22Rv1 (cell line): ENCODE measurements at regions not wholly inside any gene's neighbourhood (a gene's known extent, or its start where the extent isn't known, plus 50 kb on each side); places are given as distances from the start of the nearest gene placed in this dataset.
"Not testable (repeated sequence)": the region's sequence is repeated elsewhere in the genome, so short reads cannot be mapped to it uniquely, and the experiment has no call there.

ENCODE experiments used
- H3K27ac ChIP-seq: fragments of 450-650 bp; 2 replicates; pipeline ENCODE4 v1.5.1; 2017
- CTCF ChIP-seq: fragments of 450-650 bp; IDR thresholded peaks from 2 replicates; pipeline ENCODE4 v1.5.1; 2017; ENCODE audit warnings: mild to moderate bottlenecking

GRCh38 chr2:87470381-87471380, 277.2 kb upstream of the PLGLB2 start:
- H3K27ac ChIP-seq = not testable (repeated sequence)

- not testable (repeated sequence) for H3K27ac ChIP-seq
Measured at GRCh38 chr2:87471478-87471877, 276.4 kb upstream of the PLGLB2 start.

- peak; percentile 28 for TF ChIP-seq CTCF
- H3K27ac ChIP-seq = not testable (repeated sequence)
Measured at GRCh38 chr2:87476223-87476872, 271.5 kb upstream of the PLGLB2 start.

GRCh38 chr2:87476936-87477335, 271.0 kb upstream of the PLGLB2 start:
- not testable (repeated sequence) for H3K27ac ChIP-seq

- H3K27ac ChIP-seq = not testable (repeated sequence)
Measured at GRCh38 chr2:87477669-87478428, 270.0 kb upstream of the PLGLB2 start.

- not testable (repeated sequence) for H3K27ac ChIP-seq
Measured at GRCh38 chr2:87478911-87479310, 269.0 kb upstream of the PLGLB2 start.

- H3K27ac ChIP-seq = not testable (repeated sequence)
Measured at GRCh38 chr2:87483093-87483680, 264.7 kb upstream of the PLGLB2 start.

- not testable (repeated sequence) for H3K27ac ChIP-seq
Measured at GRCh38 chr2:87484363-87484762, 263.5 kb upstream of the PLGLB2 start.

GRCh38 chr2:87485455-87485854, 262.4 kb upstream of the PLGLB2 start:
- not testable (repeated sequence) for H3K27ac ChIP-seq

- not testable (repeated sequence) for H3K27ac ChIP-seq
Measured at GRCh38 chr2:87485884-87486283, 262.0 kb upstream of the PLGLB2 start.

- H3K27ac ChIP-seq = not testable (repeated sequence)
Measured at GRCh38 chr2:87486413-87486812, 261.5 kb upstream of the PLGLB2 start.

- H3K27ac ChIP-seq = not testable (repeated sequence)
Measured at GRCh38 chr2:87488021-87488420, 259.9 kb upstream of the PLGLB2 start.

- not testable (repeated sequence) for H3K27ac ChIP-seq
Measured at GRCh38 chr2:87488991-87489390, 258.9 kb upstream of the PLGLB2 start.

- H3K27ac ChIP-seq = not testable (repeated sequence)
Measured at GRCh38 chr2:87494846-87495245, 253.0 kb upstream of the PLGLB2 start.

GRCh38 chr2:87495455-87495854, 252.4 kb upstream of the PLGLB2 start:
- H3K27ac ChIP-seq = not testable (repeated sequence)

- not testable (repeated sequence) for H3K27ac ChIP-seq
Measured at GRCh38 chr2:87496036-87497006, 251.6 kb upstream of the PLGLB2 start.

GRCh38 chr2:87497135-87497534, 250.8 kb upstream of the PLGLB2 start:
- H3K27ac ChIP-seq = not testable (repeated sequence)

- H3K27ac ChIP-seq = not testable (repeated sequence)
Measured at GRCh38 chr2:87497700-87498099, 250.2 kb upstream of the PLGLB2 start.

- not testable (repeated sequence) for H3K27ac ChIP-seq
Measured at GRCh38 chr2:87498169-87498853, 249.6 kb upstream of the PLGLB2 start.
